Endothelial cell of umbilical vein (primary cell): ENCODE measurements at regions not wholly inside any gene's neighbourhood (a gene's known extent, or its start where the extent isn't known, plus 50 kb on each side); places are given as distances from the start of the nearest gene placed in this dataset.
"Not testable (repeated sequence)": the region's sequence is repeated elsewhere in the genome, so short reads cannot be mapped to it uniquely, and the experiment has no call there.

ENCODE experiments used
- BruUV-seq: library from RNA; stranded (reverse); fragments of 400-500 nt; replicated peaks from 2 replicates; lab custom pipeline; 2021; lab: Mats Ljungman, UMichigan
- CTCF ChIA-PET: fragments of 300-600, 350-600 bp; sonication (Branson Sonifier 250); formaldehyde crosslinking; loops from one replicate; lab custom pipeline; 2021; ENCODE audit warnings: antibody characterized with exemption, inconsistent platforms; lab: Charles Lee
- POLR2A ChIA-PET: fragments of 300-600, 350-600 bp; sonication (Branson Sonifier 250); formaldehyde crosslinking; loops from one replicate; lab custom pipeline; 2021; ENCODE audit warnings: antibody characterized with exemption, inconsistent platforms; lab: Charles Lee
- DNase-seq: peaks from one replicate; pipeline ENCODE4 v3.0.0-alpha.2; 2011; ENCODE audit warnings: low read depth, low spot score
- FAIRE-seq: peaks from 2 replicates; lab custom pipeline; 2011; peaks lifted over from hg19 to GRCh38; lab: Jason Lieb, UNC
- H2AFZ ChIP-seq: 2 replicates; pipeline ENCODE4 v1.6.0; 2012; ENCODE audit warnings: low read depth, low read length, control low read depth, inconsistent platforms
- H3K27ac ChIP-seq: 2 replicates; pipeline ENCODE4 v1.5.1; 2011; ENCODE audit warnings: low read depth, mild to moderate bottlenecking, control low read depth, low read length, moderate library complexity; ENCODE audit not compliant: insufficient read depth
- H3K27me3 ChIP-seq, 2 experiments: 2 replicates each; pipeline versions ENCODE4 v1.6.0 to v1.6.1; 2011; ENCODE audit warnings: low read length in 2 of 2, mixed read lengths in 1 of 2; ENCODE audit not compliant: control insufficient read depth in 2 of 2, insufficient read depth in 2 of 2
- H3K36me3 ChIP-seq, 2 experiments: 2 replicates in 1 of 2; 3 replicates in 1 of 2; pipeline ENCODE4 v1.5.1; 2011; ENCODE audit warnings: low read length in 2 of 2, mild to moderate bottlenecking in 1 of 2, moderate library complexity in 1 of 2; ENCODE audit not compliant: control insufficient read depth in 2 of 2, insufficient read depth in 2 of 2; ENCODE audit errors: extremely low read depth in 1 of 2
- H3K4me1 ChIP-seq: 3 replicates; pipeline ENCODE4 v1.5.1; 2011; ENCODE audit warnings: mild to moderate bottlenecking, low read length; ENCODE audit not compliant: control insufficient read depth, insufficient read depth; ENCODE audit errors: extremely low read depth
- H3K4me2 ChIP-seq: 2 replicates; pipeline ENCODE4 v1.6.1; 2011; ENCODE audit warnings: low read length, control low read depth, mixed read lengths; ENCODE audit not compliant: insufficient read depth
- H3K4me3 ChIP-seq, 3 experiments: fragments of 200-600 bp in 1 of 3; sonication (generic), shearing (Covaris generic) in 1 of 3; replicated peaks in 1 of 3; 2 replicates each; pipeline ENCODE4 v1.5.1; 2011 to 2016; ENCODE audit warnings: control low read depth in 3 of 3, low read length in 3 of 3, mild to moderate bottlenecking in 2 of 3, inconsistent platforms in 1 of 3, low read depth in 1 of 3, moderate library complexity in 1 of 3; ENCODE audit not compliant: insufficient read depth in 1 of 3
- H3K79me2 ChIP-seq: 2 replicates; pipeline ENCODE4 v1.6.0; 2012; ENCODE audit warnings: low read length, inconsistent platforms; ENCODE audit not compliant: control insufficient read depth, insufficient read depth
- H3K9ac ChIP-seq: replicated peaks from 2 replicates; pipeline ENCODE3; 2011; ENCODE audit warnings: low read length, control low read depth; ENCODE audit not compliant: insufficient read depth; ENCODE audit errors: extremely low read depth
- H3K9me1 ChIP-seq: replicated peaks from 3 replicates; pipeline ENCODE4 v1.6.0; 2011; ENCODE audit warnings: mild to moderate bottlenecking, low read length; ENCODE audit not compliant: control insufficient read depth, insufficient read depth; ENCODE audit errors: extremely low read depth
- H3K9me3 ChIP-seq: replicated peaks from 2 replicates; pipeline ENCODE4 v1.5.1; 2012; ENCODE audit warnings: low read length, inconsistent platforms; ENCODE audit not compliant: control insufficient read depth, insufficient read depth
- H4K20me1 ChIP-seq: replicated peaks from 2 replicates; pipeline ENCODE3; 2011; ENCODE audit warnings: mild to moderate bottlenecking, low read length; ENCODE audit not compliant: control insufficient read depth, insufficient read depth; ENCODE audit errors: extremely low read depth
- FOS ChIP-seq: IDR thresholded peaks from 2 replicates; pipeline ENCODE4 v1.6.1; 2011; ENCODE audit warnings: mild to moderate bottlenecking, low read length, moderate library complexity, borderline replicate concordance; ENCODE audit not compliant: insufficient read depth
- JUN ChIP-seq: IDR thresholded peaks from 2 replicates; pipeline ENCODE4 v1.6.1; 2011; ENCODE audit warnings: borderline replicate concordance, low read depth; ENCODE audit not compliant: insufficient read length, insufficient read depth
- POLR2AphosphoS5 ChIP-seq: IDR thresholded peaks from 2 replicates; pipeline ENCODE4 v1.6.1; 2012; ENCODE audit warnings: low read depth, mild to moderate bottlenecking, control low read depth, low read length, moderate library complexity; ENCODE audit not compliant: insufficient read depth
- dilution Hi-C: fragments of 300-500 bp; cut with MboI; formaldehyde crosslinking; loops from one replicate; pipeline ENCODE4 v1.15.0; 2019; ENCODE audit warnings: low sequenced_read_pairs; ENCODE audit not compliant: extremely low pct_ligation_motif_present
- intact Hi-C: fragments of 100-400 bp; cut with micrococcal nuclease; formaldehyde crosslinking; loops from one replicate; pipeline ENCODE4 v1.10.0; 2022

DNA sequence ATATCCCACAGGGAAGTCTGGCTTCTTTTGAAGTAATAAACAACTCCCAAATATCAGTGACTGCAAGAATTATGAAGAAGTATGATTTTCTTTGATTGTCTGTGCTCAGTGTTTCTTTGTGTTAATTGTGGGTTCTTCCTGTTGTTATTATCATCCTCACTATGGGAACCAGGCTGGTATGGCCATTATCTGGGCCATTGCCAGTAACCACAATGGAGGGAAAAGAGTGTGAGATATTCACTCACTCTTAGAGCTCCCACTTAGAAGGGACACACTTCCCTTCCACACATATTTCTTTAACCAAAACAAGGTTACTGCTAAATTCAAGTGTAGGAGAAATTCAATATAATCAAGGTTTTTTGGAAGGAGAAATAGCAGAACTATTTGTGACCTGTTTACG, 503.7 kb downstream of the SLC6A15 start:
- Histone ChIP-seq H3K4me2 (no peak overlapping the region), H3K9ac (no peak overlapping the region), H3K4me3 (no peak overlapping the region), H3K79me2 (no peaks in the 10 kb centered on the region), H2AFZ (no peak overlapping the region), H3K27me3 (no peaks in the 10 kb centered on the region), H3K36me3 (no peaks in the 10 kb centered on the region), H4K20me1 (no peaks in the 10 kb centered on the region), H3K27ac (no peak overlapping the region), H3K9me1 (no peaks in the 10 kb centered on the region), H3K4me1 (no peaks in the 10 kb centered on the region), H3K9me3 (no peaks in the 10 kb centered on the region)
- intact Hi-C loops (no loop called here), dilution Hi-C loops (no loop called here)
- FAIRE-seq (no peak), DNase-seq (no peak)
- POLR2A ChIA-PET = no interaction called here
- TF ChIP-seq POLR2AphosphoS5 = no peak
- no peak for TF ChIP-seq FOS
- TF ChIP-seq JUN = no peak
- BruUV-seq = no TSS peak
- CTCF ChIA-PET = no interaction called here

DNA sequence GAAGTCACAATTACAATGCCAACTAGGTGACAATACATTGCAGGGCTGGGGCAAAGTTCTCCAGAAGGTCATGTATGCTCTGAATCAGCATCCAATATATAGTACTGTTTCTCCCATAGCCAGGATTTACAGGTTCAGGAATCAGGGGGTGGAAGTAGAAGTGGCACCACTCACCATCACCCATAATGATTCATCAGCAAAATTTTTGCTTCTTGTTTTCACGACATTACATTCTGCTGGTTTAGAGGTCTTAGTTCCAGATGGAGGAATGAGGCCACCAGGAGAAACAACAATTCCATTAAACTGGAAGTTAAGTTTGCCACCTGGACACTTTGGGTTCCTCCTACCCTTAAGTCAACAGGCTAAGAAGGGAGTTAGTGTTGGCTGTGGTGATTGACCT, 505.9 kb downstream of the SLC6A15 start:
- H3K4me3 ChIP-seq, CTCF ChIA-PET, H3K79me2 ChIP-seq, H3K9me1 ChIP-seq, H3K27ac ChIP-seq, H4K20me1 ChIP-seq, DNase-seq, H3K27me3 ChIP-seq, H3K9ac ChIP-seq, FAIRE-seq, H3K4me2 ChIP-seq, intact Hi-C loops, POLR2A ChIA-PET, H3K9me3 ChIP-seq, H3K4me1 ChIP-seq, dilution Hi-C loops, H2AFZ ChIP-seq, BruUV-seq, H3K36me3 ChIP-seq: not testable (repeated sequence)
